K562 (cell line): ENCODE measurements at regions not wholly inside any gene's neighbourhood (a gene's known extent, or its start where the extent isn't known, plus 50 kb on each side); places are given as distances from the start of the nearest gene placed in this dataset.

ENCODE experiments used
- ATAC-seq: fragments of 200-7000 bp; cut with Tn5 transposase; 3 replicates; pipeline ENCODE4 v1.9.1; 2020; ENCODE audit warnings: moderate library complexity
- BruUV-seq: library from RNA; stranded (reverse); fragments of 400-500 nt; replicated peaks from 2 replicates; lab custom pipeline; 2021; lab: Mats Ljungman, UMichigan
- CTCF ChIA-PET: fragments of 300-600 bp; formaldehyde crosslinking; extraction: SDS; loops from one replicate; lab custom pipeline; 2021; ENCODE audit warnings: low intra/inter-chr PET ratio; lab: Yijun Ruan, JAX
- POLR2A ChIA-PET: fragments of 300-600, 350-650 bp; sonication (Branson Sonifier 250); formaldehyde crosslinking; extraction: SDS; loops from one replicate; lab custom pipeline; 2021; ENCODE audit warnings: antibody characterized with exemption, inconsistent platforms; lab: Yijun Ruan, JAX
- DNase-seq, 4 experiments: peaks; one replicate each; pipeline versions ENCODE4 v3.0.0 to v3.0.0-alpha.2; 2011 to 2018; ENCODE audit warnings: low spot score in 3 of 4, mixed read lengths in 3 of 4; ENCODE audit errors: extremely low read depth in 1 of 4
- FAIRE-seq: peaks from 2 replicates; lab custom pipeline; 2011; peaks lifted over from hg19 to GRCh38; lab: Jason Lieb, UNC
- H2AFZ ChIP-seq: 2 replicates; pipeline ENCODE4 v1.6.0; 2011; ENCODE audit warnings: low read depth, low read length, control low read depth, inconsistent platforms
- H3K27ac ChIP-seq: fragments of 200-600 bp; 3 replicates; pipeline ENCODE4 v1.8.0; 2011; ENCODE audit warnings: low read depth, mild to moderate bottlenecking, control low read depth, inconsistent platforms, low read length, moderate library complexity, mixed read lengths; ENCODE audit errors: extremely low read depth
- H3K27me3 ChIP-seq, 2 experiments: fragments of 300-600 bp in 1 of 2; 2 replicates in 1 of 2; 3 replicates in 1 of 2; pipeline versions ENCODE4 v1.6.0 to v1.8.0; 2011; ENCODE audit warnings: inconsistent platforms in 2 of 2, low read length in 2 of 2, mild to moderate bottlenecking in 1 of 2, mixed read lengths in 1 of 2, moderate library complexity in 1 of 2; ENCODE audit not compliant: control insufficient read depth in 2 of 2, insufficient read depth in 2 of 2
- H3K36me3 ChIP-seq: fragments of 300-600 bp; 3 replicates; pipeline ENCODE4 v1.8.0; 2011; ENCODE audit warnings: mild to moderate bottlenecking, low read length, inconsistent platforms; ENCODE audit not compliant: control insufficient read depth, insufficient read depth
- H3K4me1 ChIP-seq, 2 experiments: fragments of 200-600 bp in 1 of 2; replicated peaks in 1 of 2; 2 replicates in 1 of 2; 3 replicates in 1 of 2; pipeline versions ENCODE4 v1.5.1 to v1.8.0; 2011; ENCODE audit warnings: inconsistent platforms in 2 of 2, low read length in 2 of 2, mild to moderate bottlenecking in 1 of 2, mixed read lengths in 1 of 2, moderate library complexity in 1 of 2; ENCODE audit not compliant: control insufficient read depth in 2 of 2, insufficient read depth in 2 of 2
- H3K4me2 ChIP-seq: 2 replicates; pipeline ENCODE4 v1.6.1; 2011; ENCODE audit warnings: low read length, control low read depth, inconsistent platforms, mixed read lengths; ENCODE audit not compliant: insufficient read depth
- H3K4me3 ChIP-seq: fragments of 200-600 bp; sonication (generic), shearing (Covaris generic); 2 replicates; pipeline ENCODE4 v1.5.1; 2016; ENCODE audit warnings: control low read depth, inconsistent platforms
- H3K79me2 ChIP-seq: fragments of 200-600 bp; 3 replicates; pipeline ENCODE4 v1.8.0; 2011; ENCODE audit warnings: low read length, inconsistent platforms; ENCODE audit not compliant: control insufficient read depth, insufficient read depth
- H3K9ac ChIP-seq, 2 experiments: 2 replicates each; pipeline versions ENCODE4 v1.6.0 to v1.6.1; 2011; ENCODE audit warnings: low read depth in 2 of 2, low read length in 2 of 2, control low read depth in 1 of 2, inconsistent platforms in 1 of 2, mild to moderate bottlenecking in 1 of 2, mixed read lengths in 1 of 2; ENCODE audit not compliant: insufficient read depth in 1 of 2
- H3K9me1 ChIP-seq: one replicate; pipeline ENCODE4 v1.6.0; 2011; ENCODE audit warnings: inconsistent platforms, mild to moderate bottlenecking, low read length, moderate library complexity; ENCODE audit not compliant: control insufficient read depth, insufficient read depth
- H3K9me3 ChIP-seq: replicated peaks from 2 replicates; pipeline ENCODE4 v1.5.1; 2011; ENCODE audit warnings: low read depth, low read length, inconsistent platforms; ENCODE audit not compliant: control insufficient read depth, insufficient read depth
- H4K20me1 ChIP-seq: replicated peaks from 2 replicates; pipeline ENCODE4 v1.6.1; 2011; ENCODE audit warnings: low read length, inconsistent platforms, mixed read lengths; ENCODE audit not compliant: control insufficient read depth, insufficient read depth
- ARID4B ChIP-seq: sonication (generic); formaldehyde crosslinking; IDR thresholded peaks from 2 replicates; pipeline ENCODE4 v1.8.0; 2022; ENCODE audit warnings: mild to moderate bottlenecking, missing genetic modification reagents
- ATF6 ChIP-seq: sonication (generic); formaldehyde crosslinking; IDR thresholded peaks from 2 replicates; pipeline ENCODE4 v1.4.0; 2020; ENCODE audit warnings: mild to moderate bottlenecking, missing genetic modification reagents
- CTCF ChIP-seq, 3 experiments: IDR thresholded peaks in 2 of 3; conservative IDR thresholded peaks in 1 of 3; 2 replicates each; pipeline ENCODE4 v1.5.1; 2011 to 2012; ENCODE audit warnings: low read length in 3 of 3, mild to moderate bottlenecking in 3 of 3, control low read depth in 2 of 3, improper control_type of control experiment in 1 of 3, inconsistent platforms in 1 of 3, low read depth in 1 of 3, mixed read lengths in 1 of 3, moderate library complexity in 1 of 3; ENCODE audit not compliant: insufficient read depth in 2 of 3
- GATAD2A ChIP-seq: fragments of 450-650 bp; IDR thresholded peaks from 2 replicates; pipeline ENCODE4 v1.6.1; 2017
- GMEB1 ChIP-seq: fragments of 250-450 bp; sonication (Bioruptor Pico); IDR thresholded peaks from 2 replicates; pipeline ENCODE4 v1.4.0; 2020; ENCODE audit warnings: mild to moderate bottlenecking
- HES1 ChIP-seq: fragments of 450-650 bp; IDR thresholded peaks from 2 replicates; pipeline ENCODE4 v1.6.1; 2016; ENCODE audit warnings: low read depth, mild to moderate bottlenecking, moderate library complexity
- NCOA2 ChIP-seq, 2 experiments: fragments of 450-650 bp; IDR thresholded peaks; 2 replicates each; pipeline ENCODE4 v1.6.1; 2018; ENCODE audit warnings: mild to moderate bottlenecking in 2 of 2, moderate library complexity in 1 of 2; ENCODE audit not compliant: partially characterized antibody in 2 of 2
- ZFP36 ChIP-seq: fragments of 150-350 bp; IDR thresholded peaks from 2 replicates; pipeline ENCODE4 v1.6.1; 2018; ENCODE audit warnings: low read length, low read depth; ENCODE audit not compliant: partially characterized antibody
- ZSCAN32 ChIP-seq: fragments of 450-650 bp; formaldehyde crosslinking; IDR thresholded peaks from 2 replicates; pipeline ENCODE4 v1.4.0; 2020; ENCODE audit warnings: mild to moderate bottlenecking, moderate library complexity
- WGBS: fragments of 100-300 bp; shearing (Covaris generic); methylation state at CpG from one replicate; pipeline ENCODE4 v1.1.6; 2016; ENCODE audit warnings: low coverage, mixed read lengths; ENCODE audit not compliant: insufficient coverage; ENCODE audit errors: missing lambda C conversion rate; 5-methylcytosine and 5-hydroxymethylcytosine counted together
- in situ Hi-C: fragments of 300-500 bp; cut with MboI; formaldehyde crosslinking; loops from 4 replicates; pipeline ENCODE4 v1.15.0; 2018; ENCODE audit warnings: inconsistent platforms, mixed read lengths
- intact Hi-C: fragments of 100-400 bp; cut with micrococcal nuclease; formaldehyde crosslinking; loops from 2 replicates; pipeline ENCODE4 v1.14.2; 2022

GRCh38 chr18:39801848-39802247, 2153.2 kb upstream of the PIK3C3 start:
- in situ Hi-C loops, result no loop called here
- intact Hi-C loops, result no loop called here
- TF ChIP-seq ZFP36 (no peak), ARID4B (CRISPR knock-in tag) (no peak), ATF6 (CRISPR knock-in tag) (no peak), GATAD2A (no peak), ZSCAN32 (CRISPR knock-in tag) (no peak), NCOA2 (IDR thresholded peaks at IDR 0.05; ENCODE audit: partially characterized antibody in 2 of 2) (no peak), HES1 (no peak), GMEB1 (no peak), CTCF (IDR thresholded peaks at IDR 0.05 in 2 of 3, conservative IDR thresholded peaks at IDR 0.05 in 1 of 3; ENCODE audit: insufficient read depth in 2 of 3, low read depth in 1 of 3, low read length in 3 of 3) (no peak)
- peaks cover 28% of the 10 kb centered on the region for H3K9me3 ChIP-seq
- no peaks in the 10 kb centered on the region for H3K4me1 ChIP-seq
- ATAC-seq, result no peak
- BruUV-seq, result no TSS peak
- DNase-seq, result no peak
- H3K4me3 ChIP-seq, result no peak overlapping the region
- no peaks in the 10 kb centered on the region for H3K36me3 ChIP-seq
- WGBS, result 16% methylated on average over 9 of the region's 9 CpGs
- no peak overlapping the region for H3K27ac ChIP-seq
- no peaks in the 10 kb centered on the region for H3K9me1 ChIP-seq
- ChIA-PET POLR2A (no interaction called here), CTCF (no interaction called here)
- no peak for FAIRE-seq
- no peaks in the 10 kb centered on the region for H3K79me2 ChIP-seq
- no peak overlapping the region for H3K4me2 ChIP-seq
- H3K9ac ChIP-seq, result no peak overlapping the region
- no peaks in the 10 kb centered on the region for H4K20me1 ChIP-seq
- H3K27me3 ChIP-seq, result no peaks in the 10 kb centered on the region; a peak in 1 of 5 replicates
- H2AFZ ChIP-seq, result no peak overlapping the region
